ENCODE measurements at regions not wholly inside any gene's neighbourhood (a gene's known extent, or its start where the extent isn't known, plus 50 kb on each side); places are given as distances from the start of the nearest gene placed in this dataset.
"Not testable (repeated sequence)": the region's sequence is repeated elsewhere in the genome, so short reads cannot be mapped to it uniquely, and the experiment has no call there.

GRCh38 chr1:206366131-206366530, 104.1 kb upstream of the IKBKE start:
- not testable (repeated sequence) for DNase-seq

- not testable (repeated sequence) for DNase-seq
These were observed 103.5 kb upstream of the IKBKE start for GRCh38 chr1:206366772-206367171.

GRCh38 chr1:206367955-206368622, 102.2 kb upstream of the IKBKE start:
- DNase-seq, result not testable (repeated sequence)

GRCh38 chr1:206374725-206375124, 95.6 kb upstream of the IKBKE start:
- DNase-seq, result not testable (repeated sequence)

- not testable (repeated sequence) for DNase-seq
These were observed 94.7 kb upstream of the IKBKE start for GRCh38 chr1:206375552-206375951.

DNA sequence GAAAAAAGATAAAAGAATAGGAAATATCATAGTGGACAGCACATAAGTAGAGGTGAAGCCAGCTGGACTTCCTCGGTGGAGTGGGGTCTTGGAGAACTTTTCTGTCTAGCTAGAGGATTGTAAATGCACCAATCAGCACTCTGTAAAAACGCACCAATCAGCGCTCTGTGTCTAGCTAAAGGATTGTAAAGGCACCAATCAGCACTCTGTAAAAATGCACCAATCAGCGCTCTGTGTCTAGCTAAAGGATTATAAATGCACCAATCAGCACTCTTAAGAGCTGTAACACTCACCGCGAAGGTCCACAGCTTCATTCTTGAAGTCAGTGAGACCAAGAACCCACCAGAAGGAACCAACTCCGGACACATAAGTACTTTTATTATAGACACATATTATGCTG, 91.8 kb upstream of the IKBKE start:
- DNase-seq, result not testable (repeated sequence)

- not testable (repeated sequence) for DNase-seq
These were observed 91.0 kb upstream of the IKBKE start for GRCh38 chr1:206379245-206379644.

- DNase-seq, result not testable (repeated sequence)
These were observed 90.0 kb upstream of the IKBKE start for GRCh38 chr1:206380163-206380790.

DNA sequence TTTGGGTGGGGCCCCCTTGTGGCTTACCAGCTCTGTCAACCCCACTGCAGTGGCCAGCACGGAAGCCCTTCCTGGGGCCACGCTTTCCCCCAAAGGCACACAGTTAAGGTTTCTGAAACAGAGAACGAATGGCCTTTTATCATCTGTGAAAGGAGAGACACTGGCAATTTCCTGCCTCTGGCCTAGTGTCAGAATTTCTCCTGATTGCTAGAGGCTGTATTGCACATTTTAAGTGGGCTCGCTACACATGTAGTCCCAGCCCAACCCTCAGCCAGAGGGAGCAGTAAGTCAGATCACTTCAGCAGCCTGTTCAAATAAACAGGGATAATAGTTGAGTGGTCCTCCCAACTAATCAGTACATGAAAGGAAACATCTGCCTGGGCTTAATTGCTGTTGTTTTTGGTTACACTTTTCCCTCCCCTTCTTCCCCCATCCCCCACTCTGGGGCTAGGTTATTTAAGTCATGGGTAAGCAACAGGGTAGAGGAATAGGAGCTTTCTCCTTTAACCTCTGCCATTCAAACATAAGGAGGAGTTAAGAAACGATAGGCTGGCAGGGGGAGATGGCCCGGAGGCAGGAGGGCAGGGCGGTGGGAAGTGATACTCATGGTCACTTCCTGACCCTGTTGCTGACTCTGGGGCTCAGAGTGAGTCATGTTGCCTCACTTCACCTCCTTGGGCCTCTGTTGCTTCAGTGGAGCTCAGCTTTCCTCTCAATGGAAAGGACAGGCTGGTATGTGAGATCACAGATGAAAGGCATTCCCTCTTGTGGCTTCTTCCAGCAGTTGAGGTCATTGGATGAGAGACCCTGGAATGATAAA, 89.3 kb upstream of the IKBKE start:
- DNase-seq, result peak; percentile 48

GRCh38 chr1:206384029-206384807, 86.1 kb upstream of the IKBKE start:
- not testable (repeated sequence) for DNase-seq

GRCh38 chr1:206384891-206385290, 85.4 kb upstream of the IKBKE start:
- not testable (repeated sequence) for DNase-seq

- DNase-seq, result not testable (repeated sequence)
These were observed 82.6 kb upstream of the IKBKE start for GRCh38 chr1:206387631-206388030.

DNA sequence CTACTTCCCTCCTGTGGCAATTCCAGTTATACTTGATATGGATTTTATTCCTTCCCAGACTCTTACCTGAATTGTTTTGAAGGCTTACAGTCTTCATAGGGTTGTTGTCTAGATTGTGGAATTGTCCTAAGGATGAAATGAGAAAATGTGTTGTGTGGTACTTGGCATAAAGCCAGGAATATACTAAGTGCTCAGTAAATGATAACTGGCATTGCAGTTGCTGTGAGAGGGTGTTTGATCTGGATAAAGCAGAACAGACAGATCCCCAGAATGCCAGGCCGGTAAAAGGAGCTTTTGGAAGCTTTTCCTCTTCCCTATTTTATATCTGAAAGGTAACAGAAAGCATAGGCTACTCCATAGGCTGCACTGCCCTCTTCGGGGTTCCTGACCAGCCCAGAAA, 78.4 kb upstream of the IKBKE start:
- DNase-seq, result not testable (repeated sequence)

DNA sequence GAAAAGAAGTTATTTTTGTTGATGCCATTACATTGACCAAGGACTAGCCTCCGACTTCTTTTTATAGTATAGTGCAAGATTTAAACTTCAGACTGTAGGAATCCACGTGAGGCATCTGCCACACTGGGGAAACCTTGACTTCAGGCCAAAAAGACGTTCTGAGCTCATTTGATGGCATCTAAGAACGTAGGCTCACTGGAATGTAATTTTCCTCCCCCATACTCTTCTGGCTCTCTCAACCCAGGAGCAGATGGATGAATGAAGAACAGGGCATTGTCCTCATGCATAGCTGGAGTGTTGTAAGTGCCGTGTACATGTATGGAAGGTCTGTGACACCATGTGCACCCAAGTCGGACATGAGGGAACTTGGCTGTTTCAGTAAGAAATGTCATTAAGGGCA, 72.8 kb upstream of the IKBKE start:
- DNase-seq, result not testable (repeated sequence)

GRCh38 chr1:206398261-206398660, 72.0 kb upstream of the IKBKE start:
- not testable (repeated sequence) for DNase-seq

DNA sequence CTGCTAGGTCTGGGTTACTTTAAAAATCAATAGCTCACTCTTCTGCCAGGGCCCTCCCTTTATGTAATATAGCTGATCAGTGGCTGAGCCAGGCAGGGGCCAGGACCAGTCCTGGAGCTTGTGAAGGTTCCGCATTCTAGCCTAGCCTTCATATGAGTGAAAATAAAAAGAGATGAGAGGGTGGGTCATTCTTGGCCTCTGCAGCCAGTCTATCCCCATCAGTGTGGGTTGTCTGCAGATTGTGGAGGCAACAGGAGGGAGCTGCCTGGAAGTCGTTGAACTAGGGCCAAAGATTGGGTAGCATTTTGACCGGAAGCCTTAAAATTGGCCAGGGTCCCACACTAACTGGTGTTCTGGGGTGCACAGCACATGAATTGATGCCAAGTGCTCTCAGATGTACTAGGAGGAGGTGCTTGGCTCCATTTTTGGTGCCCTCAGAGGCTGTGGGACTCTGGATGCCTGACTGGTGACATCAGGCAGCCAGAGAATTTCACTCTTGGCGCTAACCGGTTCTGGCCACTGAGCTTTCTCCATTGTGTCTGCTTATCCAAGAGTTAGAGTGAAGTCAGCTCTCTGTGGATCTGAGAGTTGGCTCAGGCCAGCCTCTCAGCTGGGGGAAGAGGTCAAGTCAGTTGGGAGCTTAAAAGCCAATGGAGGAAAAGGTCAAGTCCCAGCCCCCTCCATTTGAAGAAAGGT, 66.5 kb upstream of the IKBKE start:
- not testable (repeated sequence) for DNase-seq

- DNase-seq, result not testable (repeated sequence)
These were observed 65.8 kb upstream of the IKBKE start for GRCh38 chr1:206404309-206405027.

- not testable (repeated sequence) for DNase-seq
These were observed 65.0 kb upstream of the IKBKE start for GRCh38 chr1:206405282-206405681.

GRCh38 chr1:206408371-206409288, 61.6 kb upstream of the IKBKE start:
- not testable (repeated sequence) for DNase-seq

DNA sequence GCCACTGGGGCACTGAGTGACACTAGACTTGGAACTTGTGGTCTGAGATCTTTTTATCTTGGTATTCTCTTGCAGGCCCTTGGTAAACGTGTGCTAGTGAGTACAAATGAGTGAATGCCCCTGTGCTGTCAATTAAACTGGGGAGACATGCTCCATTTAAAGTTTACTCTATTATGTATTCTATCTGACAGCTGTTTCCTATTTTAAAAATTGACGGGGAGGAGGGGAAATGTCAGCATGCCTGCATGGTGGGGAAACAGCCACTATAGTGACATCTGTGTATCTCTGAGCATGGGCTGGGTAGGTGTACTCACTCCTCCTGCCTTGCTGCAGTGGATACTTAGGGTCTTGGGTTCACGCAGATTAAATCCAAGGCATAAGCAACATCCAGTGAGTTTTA, 59.0 kb upstream of the IKBKE start:
- DNase-seq, result no peak

Data from NCI-H187 treated with DMSO at 0.1 percent for 48 hours (cell line).